Hepatocyte (in vitro differentiated cells): ENCODE measurements at regions not wholly inside any gene's neighbourhood (a gene's known extent, or its start where the extent isn't known, plus 50 kb on each side); places are given as distances from the start of the nearest gene placed in this dataset.

Experiments used
- EZH2phosphoT487 ChIP-seq: fragments of 200-600 bp; sonication (generic); IDR thresholded peaks from one replicate; pipeline ENCODE4 v1.6.1; 2018; ENCODE audit warnings: antibody characterized with exemption, mild to moderate bottlenecking, low read depth, moderate library complexity; ENCODE audit not compliant: unreplicated experiment, severe bottlenecking
- TF ChIP-seq, protein P1 (sequence below): fragments of 200-600 bp; sonication (generic); IDR thresholded peaks from 2 replicates; pipeline ENCODE4 v1.5.1; 2016; ENCODE audit warnings: antibody characterized with exemption, mild to moderate bottlenecking; ENCODE audit not compliant: poor library complexity

DNA sequence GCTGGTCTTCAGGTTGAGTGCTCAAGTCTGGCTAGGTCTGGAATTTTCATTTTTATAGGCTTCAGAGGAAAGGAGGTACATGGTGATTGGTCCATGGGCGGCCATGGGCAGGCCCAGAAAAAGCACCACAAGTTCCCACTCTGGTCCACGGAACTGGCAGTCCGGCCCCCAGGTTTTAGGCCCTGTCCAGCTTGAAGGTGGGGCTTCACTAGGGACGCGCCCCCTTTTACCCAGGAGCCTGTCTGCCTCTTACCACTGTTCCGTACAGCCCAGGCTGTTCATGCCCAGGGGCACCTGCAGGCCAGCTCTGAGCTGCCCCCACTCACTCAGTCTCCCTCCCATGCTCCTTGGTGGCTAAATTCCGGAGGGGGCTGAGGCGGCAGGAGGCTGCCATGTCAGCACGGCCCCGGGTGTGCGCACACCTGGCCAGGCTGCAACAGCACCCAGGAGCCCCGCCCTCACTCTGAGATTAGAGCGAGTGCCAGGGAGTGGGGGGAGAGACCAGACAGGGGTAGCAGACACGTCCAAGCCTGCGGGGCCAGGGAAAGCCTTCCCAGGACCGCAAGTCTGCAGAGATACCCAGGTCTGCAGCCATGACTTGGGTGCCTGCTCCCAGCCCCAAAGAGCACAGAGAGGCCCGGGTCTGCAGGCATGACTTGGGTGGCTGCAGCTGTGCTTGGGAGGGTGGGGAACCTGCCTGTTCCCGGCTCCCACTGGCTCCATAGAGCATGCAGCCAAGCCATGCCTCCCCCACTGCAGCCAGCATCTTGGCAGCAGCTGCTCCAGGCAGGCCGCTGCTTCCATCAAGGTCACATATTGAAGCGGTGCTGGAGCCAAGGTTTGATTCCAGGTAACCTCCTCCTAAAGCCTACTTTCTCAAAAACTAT, 390.2 kb upstream of the SGCD start:
- TF ChIP-seq, protein P1, sequence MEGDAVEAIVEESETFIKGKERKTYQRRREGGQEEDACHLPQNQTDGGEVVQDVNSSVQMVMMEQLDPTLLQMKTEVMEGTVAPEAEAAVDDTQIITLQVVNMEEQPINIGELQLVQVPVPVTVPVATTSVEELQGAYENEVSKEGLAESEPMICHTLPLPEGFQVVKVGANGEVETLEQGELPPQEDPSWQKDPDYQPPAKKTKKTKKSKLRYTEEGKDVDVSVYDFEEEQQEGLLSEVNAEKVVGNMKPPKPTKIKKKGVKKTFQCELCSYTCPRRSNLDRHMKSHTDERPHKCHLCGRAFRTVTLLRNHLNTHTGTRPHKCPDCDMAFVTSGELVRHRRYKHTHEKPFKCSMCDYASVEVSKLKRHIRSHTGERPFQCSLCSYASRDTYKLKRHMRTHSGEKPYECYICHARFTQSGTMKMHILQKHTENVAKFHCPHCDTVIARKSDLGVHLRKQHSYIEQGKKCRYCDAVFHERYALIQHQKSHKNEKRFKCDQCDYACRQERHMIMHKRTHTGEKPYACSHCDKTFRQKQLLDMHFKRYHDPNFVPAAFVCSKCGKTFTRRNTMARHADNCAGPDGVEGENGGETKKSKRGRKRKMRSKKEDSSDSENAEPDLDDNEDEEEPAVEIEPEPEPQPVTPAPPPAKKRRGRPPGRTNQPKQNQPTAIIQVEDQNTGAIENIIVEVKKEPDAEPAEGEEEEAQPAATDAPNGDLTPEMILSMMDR: no peak
- no peak for TF ChIP-seq EZH2phosphoT487
